OCI-LY1 (cell line): ENCODE measurements at regions not wholly inside any gene's neighbourhood (a gene's known extent, or its start where the extent isn't known, plus 50 kb on each side); places are given as distances from the start of the nearest gene placed in this dataset.
"Not testable (repeated sequence)": the region's sequence is repeated elsewhere in the genome, so short reads cannot be mapped to it uniquely, and the experiment has no call there.

Experiments used
- H2AFZ ChIP-seq: fragments of 200-600 bp; sonication (generic), shearing (Covaris generic); 2 replicates; pipeline ENCODE4 v1.6.0; 2014; ENCODE audit warnings: antibody characterized with exemption, mild to moderate bottlenecking, low read length
- H3F3A ChIP-seq: fragments of 200-600 bp; sonication (generic), shearing (Covaris generic); 2 replicates; pipeline ENCODE4 v1.6.0; 2014; ENCODE audit warnings: mild to moderate bottlenecking, antibody characterized with exemption, low read length, moderate library complexity; ENCODE audit not compliant: insufficient read depth
- H3K27ac ChIP-seq: fragments of 200-600 bp; sonication (generic); 2 replicates; pipeline ENCODE4 v1.5.1; 2014; ENCODE audit warnings: low read length, mixed run types, mild to moderate bottlenecking, low read depth; ENCODE audit not compliant: poor library complexity, severe bottlenecking
- H3K27me3 ChIP-seq: fragments of 200-600 bp; sonication (generic); 2 replicates; pipeline ENCODE4 v1.6.0; 2014; ENCODE audit warnings: antibody characterized with exemption, mild to moderate bottlenecking, low read length, moderate library complexity; ENCODE audit not compliant: insufficient read depth
- H3K36me3 ChIP-seq: fragments of 200-600 bp; sonication (generic); 2 replicates; pipeline ENCODE4 v1.6.1; 2014; ENCODE audit warnings: mild to moderate bottlenecking, antibody characterized with exemption, low read length, moderate library complexity, mixed read lengths; ENCODE audit not compliant: insufficient read depth
- H3K4me1 ChIP-seq: fragments of 200-600 bp; sonication (generic); 2 replicates; pipeline ENCODE4 v1.5.1; 2014; ENCODE audit warnings: mild to moderate bottlenecking, low read length, moderate library complexity; ENCODE audit not compliant: insufficient read depth, severe bottlenecking
- H3K4me2 ChIP-seq: fragments of 200-600 bp; sonication (generic), shearing (Covaris generic); 2 replicates; pipeline ENCODE4 v1.6.1; 2014; ENCODE audit warnings: low read length
- H3K4me3 ChIP-seq: fragments of 200-600 bp; sonication (generic); 2 replicates; pipeline ENCODE4 v1.5.1; 2014; ENCODE audit warnings: low read length, low read depth, mild to moderate bottlenecking, mixed read lengths; ENCODE audit not compliant: poor library complexity, severe bottlenecking
- H3K79me2 ChIP-seq: fragments of 200-600 bp; shearing (Covaris generic); 2 replicates; pipeline ENCODE4 v1.6.1; 2016; ENCODE audit warnings: mixed run types, low read length, mixed read lengths; ENCODE audit not compliant: insufficient read depth
- H3K9ac ChIP-seq: fragments of 200-600 bp; sonication (generic), shearing (Covaris generic); 2 replicates; pipeline ENCODE4 v1.6.1; 2014; ENCODE audit warnings: mild to moderate bottlenecking, low read length, mixed read lengths
- H3K9me2 ChIP-seq: fragments of 200-600 bp; sonication (generic), shearing (Covaris generic); 2 replicates; pipeline ENCODE4 v1.6.1; 2014; ENCODE audit warnings: low read depth, mild to moderate bottlenecking, low read length, mixed read lengths
- H3K9me3 ChIP-seq: fragments of 200-600 bp; shearing (Covaris generic); 2 replicates; pipeline ENCODE4 v1.6.1; 2014; ENCODE audit warnings: low read length, mixed read lengths
- H4K20me1 ChIP-seq: fragments of 200-600 bp; sonication (generic), shearing (Covaris generic); 2 replicates; pipeline ENCODE4 v1.6.0; 2016; ENCODE audit warnings: mild to moderate bottlenecking, low read length; ENCODE audit not compliant: insufficient read depth
- EZH2 ChIP-seq: fragments of 200-600 bp; sonication (generic), shearing (Covaris generic); IDR thresholded peaks from 2 replicates; pipeline ENCODE4 v1.8.0; 2017; ENCODE audit warnings: borderline replicate concordance, mixed run types, mild to moderate bottlenecking, antibody characterized with exemption, low read length, moderate library complexity, mixed read lengths
- TF ChIP-seq, protein P1 (sequence below): fragments of 200-600 bp; sonication (generic), shearing (Covaris generic); IDR thresholded peaks from 2 replicates; pipeline ENCODE4 v1.5.1; 2017; ENCODE audit warnings: mild to moderate bottlenecking, antibody characterized with exemption, low read length, moderate library complexity, mixed read lengths

DNA sequence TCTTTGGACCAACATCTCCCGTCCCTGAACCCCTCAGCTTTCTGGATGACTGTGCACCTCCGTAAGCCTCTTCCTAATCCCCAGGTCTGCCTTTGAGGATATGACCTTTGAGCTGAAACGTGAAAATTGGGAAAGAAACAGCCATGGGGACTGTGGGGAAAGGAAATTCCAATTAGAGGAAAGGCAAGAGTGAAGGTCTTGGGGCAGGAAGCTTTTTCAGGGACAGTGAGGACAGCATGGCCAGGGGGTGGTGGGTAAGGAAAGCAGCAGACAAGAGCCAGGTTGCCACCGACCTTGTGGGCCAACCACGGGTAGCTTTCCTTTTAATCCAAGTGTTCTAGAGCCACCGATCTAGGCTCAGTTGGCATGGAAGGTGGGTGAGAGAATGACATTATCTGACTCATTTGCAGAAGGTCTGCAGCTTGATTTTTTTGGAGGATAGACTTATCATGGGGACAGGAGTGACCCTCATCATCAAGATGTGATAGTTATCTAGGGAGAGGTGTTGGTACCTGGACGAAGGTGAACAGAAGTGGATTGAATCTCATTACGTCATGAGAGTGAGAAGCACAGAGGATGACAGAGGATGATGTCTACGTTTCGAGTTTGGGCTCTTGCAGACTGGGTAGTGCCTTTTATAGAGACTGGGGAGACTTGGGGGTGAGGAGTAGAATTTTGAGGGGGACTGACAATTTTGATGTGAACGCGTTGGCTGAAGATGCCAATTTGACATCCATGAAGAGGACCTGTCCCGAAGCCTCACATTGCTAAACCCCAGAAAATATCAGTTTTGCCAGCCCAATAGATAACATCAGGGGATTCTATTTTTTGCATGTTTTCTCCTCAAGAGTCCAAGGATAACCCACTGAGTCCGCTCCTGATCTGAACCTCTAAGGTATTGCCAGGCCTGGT lies 136.7 kb upstream of the PEG3 start:
- H3K4me1 ChIP-seq = no peaks in the 10 kb centered on the region
- H2AFZ ChIP-seq = no peak overlapping the region
- no peaks in the 10 kb centered on the region for H3K27me3 ChIP-seq
- H3K4me2 ChIP-seq = no peak overlapping the region
- H4K20me1 ChIP-seq = no peaks in the 10 kb centered on the region
- no peaks in the 10 kb centered on the region for H3K79me2 ChIP-seq
- no peaks in the 10 kb centered on the region for H3K9me2 ChIP-seq
- H3F3A ChIP-seq = no peaks in the 10 kb centered on the region
- H3K9ac ChIP-seq = no peak overlapping the region
- H3K9me3 ChIP-seq = no peaks in the 10 kb centered on the region
- H3K4me3 ChIP-seq = no peak overlapping the region
- no peak overlapping the region for H3K27ac ChIP-seq
- H3K36me3 ChIP-seq = no peaks in the 10 kb centered on the region
- TF ChIP-seq EZH2 = no peak
- TF ChIP-seq, protein P1, sequence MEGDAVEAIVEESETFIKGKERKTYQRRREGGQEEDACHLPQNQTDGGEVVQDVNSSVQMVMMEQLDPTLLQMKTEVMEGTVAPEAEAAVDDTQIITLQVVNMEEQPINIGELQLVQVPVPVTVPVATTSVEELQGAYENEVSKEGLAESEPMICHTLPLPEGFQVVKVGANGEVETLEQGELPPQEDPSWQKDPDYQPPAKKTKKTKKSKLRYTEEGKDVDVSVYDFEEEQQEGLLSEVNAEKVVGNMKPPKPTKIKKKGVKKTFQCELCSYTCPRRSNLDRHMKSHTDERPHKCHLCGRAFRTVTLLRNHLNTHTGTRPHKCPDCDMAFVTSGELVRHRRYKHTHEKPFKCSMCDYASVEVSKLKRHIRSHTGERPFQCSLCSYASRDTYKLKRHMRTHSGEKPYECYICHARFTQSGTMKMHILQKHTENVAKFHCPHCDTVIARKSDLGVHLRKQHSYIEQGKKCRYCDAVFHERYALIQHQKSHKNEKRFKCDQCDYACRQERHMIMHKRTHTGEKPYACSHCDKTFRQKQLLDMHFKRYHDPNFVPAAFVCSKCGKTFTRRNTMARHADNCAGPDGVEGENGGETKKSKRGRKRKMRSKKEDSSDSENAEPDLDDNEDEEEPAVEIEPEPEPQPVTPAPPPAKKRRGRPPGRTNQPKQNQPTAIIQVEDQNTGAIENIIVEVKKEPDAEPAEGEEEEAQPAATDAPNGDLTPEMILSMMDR = no peak

DNA sequence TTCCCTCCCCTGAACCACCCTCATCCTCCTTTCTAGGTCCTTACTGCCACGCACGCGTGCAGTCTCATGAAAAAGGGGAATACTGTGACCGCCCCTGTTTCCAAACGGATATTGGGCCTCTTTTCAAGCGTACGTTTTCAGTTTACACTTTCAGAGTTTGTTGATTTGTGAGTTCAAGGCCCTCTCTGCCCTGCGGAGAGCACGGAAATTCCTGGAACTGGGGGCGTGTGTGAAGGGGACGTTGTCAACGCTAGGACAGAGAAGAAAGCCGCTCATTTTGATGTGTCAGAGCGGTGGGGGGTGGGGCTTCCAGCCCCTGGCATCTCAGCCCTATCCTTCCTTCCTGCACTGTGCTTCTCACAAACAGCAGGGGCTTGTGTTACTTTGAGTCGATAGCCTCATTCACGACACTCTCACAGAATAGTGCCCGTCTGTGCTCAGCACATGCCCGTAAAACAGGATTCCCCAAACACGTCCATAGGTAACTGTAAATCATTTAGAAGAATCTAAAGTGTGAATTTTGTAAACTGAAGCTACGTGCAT lies 137.6 kb upstream of the PEG3 start:
- H2AFZ ChIP-seq = no peak overlapping the region
- H3K4me1 ChIP-seq = no peaks in the 10 kb centered on the region
- H3K36me3 ChIP-seq = no peaks in the 10 kb centered on the region
- H3K27ac ChIP-seq = no peak overlapping the region
- H3K79me2 ChIP-seq = no peaks in the 10 kb centered on the region
- H3K4me3 ChIP-seq = no peak overlapping the region
- no peak overlapping the region for H3K9ac ChIP-seq
- no peaks in the 10 kb centered on the region for H3K9me2 ChIP-seq
- H3K27me3 ChIP-seq = no peaks in the 10 kb centered on the region
- no peak overlapping the region for H3K4me2 ChIP-seq
- H3F3A ChIP-seq = no peaks in the 10 kb centered on the region
- TF ChIP-seq, protein P1 = no peak
- no peak for TF ChIP-seq EZH2
- H4K20me1 ChIP-seq = no peaks in the 10 kb centered on the region
- H3K9me3 ChIP-seq = no peaks in the 10 kb centered on the region

DNA sequence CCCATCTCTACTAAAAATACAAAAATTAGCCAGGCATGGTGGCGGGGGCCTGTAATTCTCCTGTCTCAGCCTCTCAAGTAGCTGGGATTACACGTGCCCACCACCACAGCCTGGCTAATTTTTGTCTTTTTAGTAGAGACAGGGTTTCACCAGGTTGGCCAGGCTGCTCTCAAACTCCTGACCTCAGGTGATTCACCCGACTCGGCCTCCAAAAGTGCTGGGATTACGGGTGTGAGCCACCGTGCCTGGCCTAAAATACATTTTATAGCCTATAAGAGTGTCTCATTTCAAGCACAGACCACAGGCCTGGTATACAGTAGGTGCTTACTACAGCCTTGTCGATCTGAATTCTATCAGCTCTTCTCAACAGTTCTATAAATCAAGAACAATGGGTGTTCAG lies 139.5 kb upstream of the USP29 start:
- not testable (repeated sequence) for H3K9me3 ChIP-seq

DNA sequence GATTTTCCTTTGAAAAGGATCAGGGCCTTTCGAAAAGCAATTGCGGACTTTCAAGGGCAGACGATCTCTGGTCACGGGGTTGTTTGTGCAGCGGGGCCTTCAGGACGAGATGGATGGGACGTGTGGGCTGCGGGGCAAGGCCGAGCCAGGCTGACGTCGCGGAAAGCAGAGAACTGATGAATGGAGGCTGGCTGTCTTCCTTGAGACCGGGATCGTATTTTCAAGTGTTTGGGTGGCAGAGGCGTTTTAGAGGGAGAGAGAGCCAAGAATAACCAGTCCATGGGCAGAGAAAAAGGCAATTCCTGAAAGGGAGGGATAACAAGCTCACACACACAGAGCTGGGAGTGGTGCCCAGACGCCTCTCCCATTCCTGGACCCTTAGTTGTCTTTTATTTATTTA lies 138.9 kb upstream of the USP29 start:
- Histone ChIP-seq H3K27me3 (no peaks in the 10 kb centered on the region), H3F3A (no peaks in the 10 kb centered on the region), H3K4me1 (no peaks in the 10 kb centered on the region), H3K36me3 (no peaks in the 10 kb centered on the region), H4K20me1 (no peaks in the 10 kb centered on the region), H3K4me3 (no peak overlapping the region), H3K27ac (no peak overlapping the region), H2AFZ (no peak overlapping the region), H3K9me2 (no peaks in the 10 kb centered on the region), H3K9ac (no peak overlapping the region), H3K4me2 (no peak overlapping the region), H3K9me3 (no peaks in the 10 kb centered on the region), H3K79me2 (no peaks in the 10 kb centered on the region)
- TF ChIP-seq, protein P1 = no peak
- no peak for TF ChIP-seq EZH2

More for the DNA sequence above, 139.5 kb upstream of the USP29 start:
- H3K4me3 ChIP-seq, H3K27me3 ChIP-seq, H3K9ac ChIP-seq, H3K9me2 ChIP-seq, H3K36me3 ChIP-seq, H3K4me1 ChIP-seq, H3F3A ChIP-seq, H3K27ac ChIP-seq, H3K79me2 ChIP-seq, H3K4me2 ChIP-seq, H2AFZ ChIP-seq, H4K20me1 ChIP-seq: not testable (repeated sequence)

DNA sequence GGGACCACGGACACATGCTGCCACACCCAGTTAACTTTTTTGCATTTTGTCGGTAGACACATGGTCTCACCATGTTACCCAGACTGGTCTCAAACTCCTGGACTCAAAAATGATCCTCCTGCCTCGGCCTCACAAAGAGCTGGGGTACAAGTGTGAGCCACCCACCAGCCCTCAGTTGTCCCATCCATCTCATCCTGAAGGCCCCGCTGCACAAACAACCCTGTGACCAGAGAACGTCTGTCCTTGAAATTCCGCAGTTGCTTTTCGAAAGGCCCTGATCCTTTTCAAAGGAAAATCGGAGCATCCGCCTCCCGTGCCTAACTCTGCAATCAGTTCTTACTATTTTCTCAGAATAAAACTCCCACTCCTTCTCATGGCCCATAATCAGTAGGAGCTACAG lies 138.3 kb upstream of the USP29 start:
- not testable (repeated sequence) for H3K79me2 ChIP-seq, H3K4me2 ChIP-seq

More for the DNA sequence above, 138.3 kb upstream of the USP29 start:
- not testable (repeated sequence) for H3K9me2 ChIP-seq, H4K20me1 ChIP-seq, H3K27me3 ChIP-seq, H3K27ac ChIP-seq, H3K4me1 ChIP-seq, H3K9me3 ChIP-seq, H2AFZ ChIP-seq, H3K36me3 ChIP-seq, H3K4me3 ChIP-seq, H3F3A ChIP-seq, H3K9ac ChIP-seq
